ENCODE measurements at regions not wholly inside any gene's neighbourhood (a gene's known extent, or its start where the extent isn't known, plus 50 kb on each side); places are given as distances from the start of the nearest gene placed in this dataset.

- no peak for DNase-seq (ENCODE audit: low spot score)
- no peak for TF ChIP-seq CTCF (conservative IDR thresholded peaks at IDR 0.05; ENCODE audit: low read depth)
- H3K27ac ChIP-seq: no peak overlapping the region
- ChIA-PET POLR2A (ENCODE audit: low non-redundant PET) (no interaction called here), CTCF (no interaction called here)
Measured at GRCh38 chr1:173103006-173103405, 52.3 kb upstream of the TNFSF18 start.

GRCh38 chr1:173101589-173101988, 50.8 kb upstream of the TNFSF18 start:
- ChIA-PET POLR2A (ENCODE audit: low non-redundant PET) (no interaction called here), CTCF (interaction anchor here (1.2 kb wide), 1 partner anchor 61 kb away, joined by 3 read pairs; no protein-coding TSS in a partner anchor)
- no peak overlapping the region for H3K27ac ChIP-seq
- DNase-seq (ENCODE audit: low spot score): no peak
- TF ChIP-seq CTCF (conservative IDR thresholded peaks at IDR 0.05; ENCODE audit: low read depth): no peak

GRCh38 chr1:173100476-173101107, 49.9 kb upstream of the TNFSF18 start:
- TF ChIP-seq CTCF (conservative IDR thresholded peaks at IDR 0.05; ENCODE audit: low read depth): no peak
- H3K27ac ChIP-seq: no peak overlapping the region
- POLR2A ChIA-PET (ENCODE audit: low non-redundant PET): no interaction called here
- DNase-seq (ENCODE audit: low spot score): no peak
- CTCF ChIA-PET: no interaction called here
